Liver (tissue), 8 donors: ENCODE measurements at regions not wholly inside any gene's neighbourhood (a gene's known extent, or its start where the extent isn't known, plus 50 kb on each side); places are given as distances from the start of the nearest gene placed in this dataset.

Experiments used
- DNase-seq: peaks from one replicate; pipeline ENCODE4 v3.0.0-alpha.2; 2017; ENCODE audit warnings: low spot score
- H3K27ac ChIP-seq, 2 donors: one replicate each; pipeline ENCODE4 v1.7.0; 2013; ENCODE audit warnings: inconsistent platforms in 2 of 2, low read length in 2 of 2, control low read depth in 1 of 2, low read depth in 1 of 2, mild to moderate bottlenecking in 1 of 2
- H3K27me3 ChIP-seq, 4 donors: one replicate each; pipeline versions ENCODE4 v1.6.1 to v1.7.0; 2013; ENCODE audit warnings: low read length in 3 of 4, inconsistent platforms in 1 of 4, mild to moderate bottlenecking in 1 of 4, moderate library complexity in 1 of 4; ENCODE audit not compliant: control insufficient read depth in 4 of 4, insufficient read depth in 4 of 4
- H3K36me3 ChIP-seq, 4 donors: one replicate each; pipeline versions ENCODE4 v1.6.1 to v1.7.0; 2013; ENCODE audit warnings: low read length in 3 of 4, mild to moderate bottlenecking in 3 of 4, low read depth in 1 of 4, moderate library complexity in 1 of 4; ENCODE audit not compliant: control insufficient read depth in 4 of 4, insufficient read depth in 3 of 4
- H3K4me1 ChIP-seq, 4 donors: one replicate each; pipeline versions ENCODE4 v1.6.1 to v1.7.0; 2013; ENCODE audit warnings: low read length in 3 of 4, mild to moderate bottlenecking in 3 of 4, moderate library complexity in 1 of 4; ENCODE audit not compliant: control insufficient read depth in 4 of 4, insufficient read depth in 4 of 4
- H3K4me3 ChIP-seq, 3 donors: one replicate each; pipeline versions ENCODE4 v1.6.1 to v1.7.0; 2013; ENCODE audit warnings: low read length in 3 of 3, control low read depth in 1 of 3, low read depth in 1 of 3, mild to moderate bottlenecking in 1 of 3
- H3K9ac ChIP-seq, 2 donors: one replicate each; pipeline ENCODE4 v1.7.0; 2013; ENCODE audit warnings: low read length in 2 of 2, mild to moderate bottlenecking in 2 of 2, moderate library complexity in 2 of 2, control low read depth in 1 of 2, low read depth in 1 of 2
- H3K9me3 ChIP-seq, 4 donors: one replicate each; pipeline versions ENCODE4 v1.6.1 to v1.7.0; 2013; ENCODE audit warnings: low read length in 3 of 4; ENCODE audit not compliant: control insufficient read depth in 4 of 4
- ATF3 ChIP-seq: IDR thresholded peaks from 2 replicates; pipeline ENCODE4 v1.6.1; 2016; ENCODE audit warnings: antibody characterized with exemption
- CTCF ChIP-seq: fragments of 150-350 bp; IDR thresholded peaks from 2 replicates; pipeline ENCODE4 v1.5.1; 2017; ENCODE audit warnings: improper control_type of control experiment, low read depth, low read length; ENCODE audit not compliant: missing input control
- EGR1 ChIP-seq, 2 donors: IDR thresholded peaks; 2 replicates each; pipeline ENCODE4 v1.6.1; 2016 to 2018; ENCODE audit warnings: antibody characterized with exemption in 2 of 2, low read depth in 2 of 2
- FOXA1 ChIP-seq: IDR thresholded peaks from 2 replicates; pipeline ENCODE4 v1.6.1; 2016; ENCODE audit warnings: antibody characterized with exemption
- FOXA2 ChIP-seq: IDR thresholded peaks from 2 replicates; pipeline ENCODE4 v1.6.1; 2016; ENCODE audit warnings: antibody characterized with exemption
- GABPA ChIP-seq, 2 donors: IDR thresholded peaks in 1 of 2; conservative IDR thresholded peaks in 1 of 2; 2 replicates each; pipeline ENCODE4 v1.6.1; 2016; ENCODE audit warnings: antibody characterized with exemption in 2 of 2, mild to moderate bottlenecking in 1 of 2, moderate library complexity in 1 of 2
- HNF4A ChIP-seq, 2 donors: conservative IDR thresholded peaks; 2 replicates each; pipeline ENCODE4 v1.6.1; 2016; ENCODE audit warnings: antibody characterized with exemption in 2 of 2, mild to moderate bottlenecking in 2 of 2
- HNF4G ChIP-seq: IDR thresholded peaks from 2 replicates; pipeline ENCODE4 v1.6.1; 2016; ENCODE audit warnings: antibody characterized with exemption
- JUND ChIP-seq, 2 donors: IDR thresholded peaks; 2 replicates each; pipeline ENCODE4 v1.6.1; 2016; ENCODE audit warnings: antibody characterized with exemption in 2 of 2
- MAX ChIP-seq: IDR thresholded peaks from 2 replicates; pipeline ENCODE4 v1.6.1; 2016; ENCODE audit warnings: antibody characterized with exemption
- NR2F2 ChIP-seq: IDR thresholded peaks from 2 replicates; pipeline ENCODE4 v1.6.1; 2016; ENCODE audit warnings: antibody characterized with exemption
- RAD21 ChIP-seq, 2 donors: IDR thresholded peaks; 2 replicates each; pipeline ENCODE4 v1.6.1; 2016; ENCODE audit warnings: antibody characterized with exemption in 2 of 2, mild to moderate bottlenecking in 2 of 2
- REST ChIP-seq: IDR thresholded peaks from 2 replicates; pipeline ENCODE4 v1.6.1; 2016; ENCODE audit warnings: antibody characterized with exemption, mild to moderate bottlenecking
- RXRA ChIP-seq, 2 donors: IDR thresholded peaks; 2 replicates each; pipeline ENCODE4 v1.6.1; 2017 to 2018; ENCODE audit warnings: antibody characterized with exemption in 2 of 2, mild to moderate bottlenecking in 1 of 2
- SP1 ChIP-seq: IDR thresholded peaks from 2 replicates; pipeline ENCODE4 v1.6.1; 2018; ENCODE audit warnings: antibody characterized with exemption, mild to moderate bottlenecking
- TAF1 ChIP-seq: conservative IDR thresholded peaks from 2 replicates; pipeline ENCODE4 v1.6.1; 2016; ENCODE audit warnings: antibody characterized with exemption, mild to moderate bottlenecking
- YY1 ChIP-seq: IDR thresholded peaks from 2 replicates; pipeline ENCODE4 v1.6.1; 2016; ENCODE audit warnings: antibody characterized with exemption, mild to moderate bottlenecking
- ZBTB33 ChIP-seq: IDR thresholded peaks from 2 replicates; pipeline ENCODE4 v1.6.1; 2016; ENCODE audit warnings: antibody characterized with exemption
- WGBS: extraction: QIAGEN DNeasy Blood & Tissue Kit; methylation state at CpG from one replicate; pipeline ENCODE4 v1.1.7; 2013; 5-methylcytosine and 5-hydroxymethylcytosine counted together
- donor health status: healthy.
- donor health status: healthy.
- donor health status: healthy.
- donor health status: healthy.
- donor health status: healthy.

- H3K9me3 ChIP-seq: no peaks in the 10 kb centered on the region
- no peaks in the 10 kb centered on the region for H3K36me3 ChIP-seq
- H3K4me1 ChIP-seq: peaks cover 2 to 43% (median 19%) of the 10 kb centered on the region in 4 donors
- no peak overlapping the region for H3K4me3 ChIP-seq
- no peaks in the 10 kb centered on the region for H3K27me3 ChIP-seq
- TF ChIP-seq ATF3 (no peak), MAX (no peak), TAF1 (no peak), HNF4G (no peak), YY1 (peak; percentile 17), RXRA (IDR thresholded peaks at IDR 0.05) (peak in 1 of 2 donors; percentile 15), HNF4A (conservative IDR thresholded peaks at IDR 0.05) (peak; percentile 38 to 51), GABPA (IDR thresholded peaks at IDR 0.05 in 1 of 2, conservative IDR thresholded peaks at IDR 0.05 in 1 of 2) (no peak), CTCF (no peak), SP1 (peak; percentile 8), RAD21 (IDR thresholded peaks at IDR 0.05) (peak in 1 of 2 donors; percentile 17), FOXA2 (no peak), NR2F2 (no peak)
- WGBS: 30% methylated on average over 4 of the region's 4 CpGs
- no peak for DNase-seq
- peak overlapping the region in 1 of 2 donors; percentile 39 for H3K9ac ChIP-seq
- peak overlapping the region; percentile 4 to 13 for H3K27ac ChIP-seq
Measured at GRCh38 chr13:74229242-74229641, 95.0 kb upstream of the KLF12 start.

GRCh38 chr13:74227476-74228158, 93.4 kb upstream of the KLF12 start:
- TF ChIP-seq ZBTB33 (no peak), SP1 (peak; percentile 78), JUND (IDR thresholded peaks at IDR 0.05) (peak in 1 of 2 donors; percentile 36), MAX (no peak), YY1 (no peak), EGR1 (IDR thresholded peaks at IDR 0.05; ENCODE audit: low read depth in 2 of 2) (no peak), HNF4G (peak; percentile 76), RXRA (IDR thresholded peaks at IDR 0.05) (peak in 1 of 2 donors; percentile 25), RAD21 (IDR thresholded peaks at IDR 0.05) (peak in 1 of 2 donors; percentile 12), TAF1 (no peak), NR2F2 (no peak), HNF4A (conservative IDR thresholded peaks at IDR 0.05) (peak; percentile 93 to 97), GABPA (IDR thresholded peaks at IDR 0.05 in 1 of 2, conservative IDR thresholded peaks at IDR 0.05 in 1 of 2) (no peak), FOXA2 (no peak), FOXA1 (no peak), CTCF (no peak), REST (peak; percentile 76), ATF3 (no peak)
- WGBS: 36% methylated on average over 6 of the region's 6 CpGs
- Histone ChIP-seq H3K9me3 (no peaks in the 10 kb centered on the region), H3K4me1 (peaks cover 2 to 43% (median 19%) of the 10 kb centered on the region in 4 donors), H3K4me3 (no peak overlapping the region), H3K9ac (peak overlapping the region in 1 of 2 donors; percentile 75), H3K36me3 (no peaks in the 10 kb centered on the region), H3K27me3 (no peaks in the 10 kb centered on the region), H3K27ac (peak overlapping the region; percentile 3 to 59)
- DNase-seq: no peak
